Activated T-helper 17 cell treated with anti-CD3 and anti-CD28 coated beads, Interleukin-2, amount 50 U/mL, for 72 hours (primary cell): ENCODE measurements at regions not wholly inside any gene's neighbourhood (a gene's known extent, or its start where the extent isn't known, plus 50 kb on each side); places are given as distances from the start of the nearest gene placed in this dataset.

Experiments used
- ATAC-seq: fragments of 150-1000 bp; cut with Tn5 transposase; replicated peaks from 2 replicates; pipeline ENCODE4 v1.10.0; 2021; ENCODE audit warnings: mild to moderate bottlenecking, moderate library complexity
- H3K27ac Mint-ChIP-seq: one replicate; pipeline ENCODE4 v1.8.0; 2022; ENCODE audit warnings: mixed read lengths
- H3K27me3 Mint-ChIP-seq: one replicate; pipeline ENCODE4 v1.8.0; 2022; ENCODE audit warnings: mixed read lengths
- H3K36me3 Mint-ChIP-seq: one replicate; pipeline ENCODE4 v1.8.0; 2022; ENCODE audit warnings: low read depth, mild to moderate bottlenecking, mixed read lengths
- H3K4me1 Mint-ChIP-seq: one replicate; pipeline ENCODE4 v1.8.0; 2022; ENCODE audit warnings: mixed read lengths
- H3K4me3 Mint-ChIP-seq: one replicate; pipeline ENCODE4 v1.8.0; 2022; ENCODE audit warnings: mild to moderate bottlenecking, mixed read lengths
- H3K9me3 Mint-ChIP-seq: one replicate; pipeline ENCODE4 v1.8.0; 2022; ENCODE audit warnings: mixed read lengths

DNA sequence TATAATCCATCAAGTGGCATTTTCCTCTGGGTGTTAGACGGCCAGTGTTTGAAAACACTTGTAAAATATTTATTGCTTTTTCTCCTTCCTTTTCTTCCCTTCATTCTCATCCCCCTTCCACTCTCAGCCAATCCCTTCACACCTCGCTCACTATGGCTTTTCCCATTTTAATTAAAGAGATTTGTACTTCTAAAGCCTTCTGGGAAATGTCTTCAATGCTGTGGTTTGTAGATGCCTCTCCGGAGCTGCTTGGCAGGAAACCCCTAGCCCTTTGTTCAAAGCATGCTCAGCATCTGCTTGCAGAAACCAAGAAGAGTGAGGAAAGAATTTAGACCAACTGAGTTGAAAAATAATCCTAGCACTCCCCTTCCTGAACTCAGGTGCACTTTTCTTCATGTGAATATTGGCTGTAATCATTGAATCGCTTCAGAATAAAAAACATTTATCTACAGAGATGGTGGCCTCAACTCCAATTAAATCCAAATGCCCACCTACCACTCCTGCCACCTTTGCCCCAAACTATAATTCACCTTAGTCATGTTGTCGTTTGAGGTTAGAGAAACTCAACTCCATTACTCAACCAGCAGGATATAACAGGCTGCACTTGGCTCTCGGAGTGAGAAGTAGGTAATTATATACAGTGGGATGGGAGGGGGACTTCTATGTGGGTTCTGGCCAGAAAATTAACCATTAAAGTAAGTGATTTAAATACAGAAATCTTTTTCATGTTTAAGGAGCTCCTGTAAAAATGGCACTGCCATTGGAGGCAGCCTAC is 659.4 kb upstream of the CAMK1G start:
- no peak overlapping the region for H3K4me3 Mint-ChIP-seq
- H3K4me1 Mint-ChIP-seq, result no peaks in the 10 kb centered on the region
- H3K27ac Mint-ChIP-seq, result no peak overlapping the region
- no peak for ATAC-seq
- H3K9me3 Mint-ChIP-seq, result peaks cover 3% of the 10 kb centered on the region
- H3K27me3 Mint-ChIP-seq, result peaks cover 6% of the 10 kb centered on the region
- H3K36me3 Mint-ChIP-seq, result no peaks in the 10 kb centered on the region

DNA sequence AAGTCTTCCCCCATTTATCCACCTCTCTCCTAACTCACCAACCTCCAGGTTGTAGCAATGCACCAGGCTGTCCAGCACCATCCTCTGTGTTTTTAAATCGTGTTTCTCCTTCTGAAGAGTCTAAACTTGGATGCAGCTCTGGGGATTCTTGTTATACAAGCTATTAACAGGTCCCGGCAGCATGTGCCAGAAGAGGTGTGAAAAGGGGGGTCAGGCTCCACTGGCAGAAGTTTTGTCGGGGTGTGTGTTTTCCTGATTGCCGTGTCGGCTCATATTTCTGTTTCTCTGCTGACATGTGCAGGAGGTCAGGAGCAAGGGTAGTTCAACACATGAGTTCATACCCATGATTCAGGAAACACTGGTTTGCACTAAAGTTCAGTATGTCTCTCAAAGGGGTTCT is 658.6 kb upstream of the CAMK1G start:
- no peak for ATAC-seq
- H3K4me3 Mint-ChIP-seq, result no peak overlapping the region
- peaks cover 3% of the 10 kb centered on the region for H3K9me3 Mint-ChIP-seq
- no peak overlapping the region for H3K27ac Mint-ChIP-seq
- peaks cover 6% of the 10 kb centered on the region for H3K27me3 Mint-ChIP-seq
- H3K36me3 Mint-ChIP-seq, result no peaks in the 10 kb centered on the region
- no peaks in the 10 kb centered on the region for H3K4me1 Mint-ChIP-seq

DNA sequence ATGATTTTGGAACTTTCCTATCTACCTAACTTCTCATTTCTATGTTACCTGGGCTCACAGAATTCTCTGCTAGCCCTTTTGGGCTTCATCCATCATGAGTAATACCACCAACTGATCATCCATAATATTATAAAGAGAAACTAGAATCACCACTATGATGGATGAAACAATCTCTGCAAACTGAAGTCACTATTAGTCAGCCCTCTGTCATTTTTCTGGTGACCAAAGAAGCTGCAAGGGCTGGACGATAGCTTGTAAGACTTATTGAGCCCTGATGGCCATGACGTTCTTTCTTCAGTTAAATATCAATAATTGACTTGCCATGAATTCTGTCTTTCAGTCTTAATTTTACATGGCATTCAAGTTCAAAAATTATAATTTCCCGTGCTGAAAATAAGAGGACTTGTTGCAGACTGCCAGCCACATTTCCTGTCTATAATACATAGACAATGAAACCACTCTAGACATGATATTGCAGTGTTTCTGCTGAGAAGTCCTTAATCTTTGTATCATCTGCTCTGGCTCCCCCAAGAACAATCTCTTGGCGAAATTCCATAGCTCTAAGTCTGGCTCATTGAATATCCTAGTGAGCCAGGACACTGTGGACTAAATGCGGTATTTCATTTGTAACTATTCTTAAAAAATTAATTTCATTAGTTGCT is 655.0 kb upstream of the CAMK1G start:
- no peaks in the 10 kb centered on the region for H3K36me3 Mint-ChIP-seq
- H3K27me3 Mint-ChIP-seq, result peaks cover 13% of the 10 kb centered on the region
- no peak overlapping the region for H3K27ac Mint-ChIP-seq
- ATAC-seq, result no peak
- no peaks in the 10 kb centered on the region for H3K9me3 Mint-ChIP-seq
- H3K4me3 Mint-ChIP-seq, result no peak overlapping the region
- no peaks in the 10 kb centered on the region for H3K4me1 Mint-ChIP-seq

DNA sequence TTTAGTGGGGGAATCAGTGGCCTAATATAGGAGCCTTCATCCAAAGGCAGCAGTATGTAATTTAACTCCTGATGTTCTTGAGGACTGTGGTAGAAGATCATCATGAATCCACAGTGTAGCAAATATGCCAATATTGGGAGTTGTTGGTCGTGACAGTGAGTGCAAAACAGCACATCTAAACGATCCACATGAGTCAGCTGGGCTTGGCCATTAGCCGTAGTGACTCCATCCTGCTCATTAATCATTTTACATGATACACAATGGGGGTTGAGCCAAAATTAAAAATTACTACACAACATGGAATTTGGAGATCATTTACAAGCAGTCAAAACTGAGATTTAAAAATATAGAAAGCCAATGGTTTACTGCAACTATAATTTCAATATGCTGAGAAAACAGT is 653.9 kb upstream of the CAMK1G start:
- ATAC-seq, result no peak
- Mint-ChIP-seq H3K27ac (no peak overlapping the region), H3K27me3 (peaks cover 10% of the 10 kb centered on the region), H3K4me1 (no peaks in the 10 kb centered on the region), H3K9me3 (no peaks in the 10 kb centered on the region), H3K4me3 (no peak overlapping the region), H3K36me3 (no peaks in the 10 kb centered on the region)

DNA sequence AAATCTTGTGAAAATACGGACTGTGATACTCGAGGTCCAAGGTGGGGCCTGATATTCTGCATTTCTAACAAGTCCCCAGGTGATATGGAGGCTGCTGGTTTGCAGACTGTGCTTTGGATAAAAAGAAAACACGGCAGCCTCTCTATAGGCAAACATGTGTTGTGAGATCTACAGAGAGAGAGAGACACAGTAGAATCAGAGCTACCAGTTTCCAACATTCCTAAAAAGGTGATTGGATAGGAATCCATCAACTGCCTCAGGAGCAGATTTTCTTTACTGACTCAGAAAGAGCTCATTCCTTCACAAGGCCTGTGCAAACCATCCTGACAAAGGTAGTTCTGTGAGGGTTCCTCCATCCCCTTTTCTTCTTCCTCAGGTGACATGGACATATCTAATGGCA is 651.6 kb upstream of the CAMK1G start:
- no peak for ATAC-seq
- Mint-ChIP-seq H3K4me3 (no peak overlapping the region), H3K27ac (no peak overlapping the region), H3K27me3 (peaks cover 14% of the 10 kb centered on the region), H3K4me1 (no peaks in the 10 kb centered on the region), H3K36me3 (no peaks in the 10 kb centered on the region), H3K9me3 (peaks cover 3% of the 10 kb centered on the region)

DNA sequence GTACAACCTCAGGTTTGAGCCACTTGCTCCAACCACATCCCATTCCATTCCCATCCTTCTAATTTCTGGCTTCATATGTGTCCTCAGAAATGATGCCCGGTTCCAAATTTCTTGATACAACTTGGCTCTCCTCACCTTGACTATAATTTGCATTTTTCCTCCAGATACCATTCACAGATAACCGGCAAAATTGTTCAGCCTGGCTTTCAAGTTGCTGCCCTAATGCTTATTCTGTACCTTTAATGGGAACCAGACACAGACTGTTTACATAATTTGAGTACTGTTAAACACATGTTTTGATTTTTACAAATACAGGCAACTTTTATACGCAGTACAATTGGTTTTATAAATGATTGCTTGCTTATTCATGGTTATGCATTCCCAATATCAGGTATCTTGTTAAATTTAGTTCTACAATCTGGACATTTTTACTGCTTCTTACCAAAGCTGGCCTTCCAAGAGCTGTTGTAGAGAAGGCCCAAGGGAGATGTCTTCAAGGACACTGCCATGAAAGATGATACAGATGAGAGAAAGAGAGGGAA is 649.5 kb upstream of the CAMK1G start:
- Mint-ChIP-seq H3K9me3 (peaks cover 3% of the 10 kb centered on the region), H3K36me3 (no peaks in the 10 kb centered on the region), H3K27ac (no peak overlapping the region), H3K27me3 (peaks cover 14% of the 10 kb centered on the region), H3K4me1 (no peaks in the 10 kb centered on the region), H3K4me3 (no peak overlapping the region)
- ATAC-seq, result no peak

DNA sequence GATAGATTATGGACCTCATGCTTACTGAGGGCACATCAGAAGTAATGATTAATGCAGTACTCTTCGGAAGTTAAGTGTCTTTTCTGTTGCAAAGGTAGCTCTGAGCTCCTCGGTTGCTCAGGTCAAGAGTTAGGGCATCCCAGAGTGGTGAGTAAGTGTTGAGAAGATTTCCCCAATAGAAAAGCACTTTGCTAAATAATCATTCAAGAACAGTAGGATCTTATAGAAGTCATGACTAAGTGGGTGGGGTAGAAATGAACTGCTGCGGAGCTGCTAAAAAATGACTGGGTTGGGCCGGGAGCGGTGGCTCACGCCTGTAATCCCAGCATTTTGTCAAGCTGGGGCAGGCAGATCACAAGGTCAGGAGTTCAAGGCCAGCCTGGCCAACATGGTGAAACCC is 648.6 kb upstream of the CAMK1G start:
- Mint-ChIP-seq H3K27me3 (peaks cover 14% of the 10 kb centered on the region), H3K36me3 (no peaks in the 10 kb centered on the region), H3K27ac (no peak overlapping the region), H3K4me3 (no peak overlapping the region), H3K4me1 (no peaks in the 10 kb centered on the region), H3K9me3 (peaks cover 3% of the 10 kb centered on the region)
- ATAC-seq, result no peak

DNA sequence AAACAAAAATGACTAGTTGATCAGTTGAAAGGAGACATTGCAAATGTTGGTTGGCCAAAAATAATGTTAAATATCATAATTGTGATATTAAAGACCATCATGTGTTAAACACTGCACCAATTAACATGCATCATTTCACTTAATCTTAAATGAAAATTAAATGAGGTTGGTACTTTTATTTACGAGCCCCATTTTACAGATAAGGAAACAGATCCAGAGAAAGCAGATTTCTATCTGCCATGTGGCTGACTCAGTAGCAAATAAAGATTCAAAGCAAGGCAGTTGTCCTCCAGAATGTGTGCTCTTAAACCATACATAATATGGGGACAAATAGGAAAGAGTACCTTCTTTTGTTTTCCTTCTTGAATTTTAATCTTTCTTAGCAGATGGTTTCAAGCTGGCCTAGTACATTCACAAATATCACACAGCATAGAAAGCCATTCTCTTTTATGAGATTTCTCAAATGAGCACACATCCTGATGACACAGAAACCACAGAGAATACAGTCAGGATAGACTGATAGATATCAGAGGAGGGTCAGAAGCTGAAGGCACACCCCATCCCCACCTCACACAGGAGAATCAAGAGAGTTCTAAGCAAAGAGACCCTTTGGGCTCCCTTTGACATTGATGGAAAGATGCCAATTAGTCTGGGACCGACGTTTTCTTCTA is 647.9 kb upstream of the CAMK1G start:
- no peak overlapping the region for H3K4me3 Mint-ChIP-seq
- ATAC-seq, result no peak
- peaks cover 3% of the 10 kb centered on the region for H3K9me3 Mint-ChIP-seq
- H3K27ac Mint-ChIP-seq, result no peak overlapping the region
- H3K4me1 Mint-ChIP-seq, result no peaks in the 10 kb centered on the region
- peaks cover 13% of the 10 kb centered on the region for H3K27me3 Mint-ChIP-seq
- no peaks in the 10 kb centered on the region for H3K36me3 Mint-ChIP-seq

DNA sequence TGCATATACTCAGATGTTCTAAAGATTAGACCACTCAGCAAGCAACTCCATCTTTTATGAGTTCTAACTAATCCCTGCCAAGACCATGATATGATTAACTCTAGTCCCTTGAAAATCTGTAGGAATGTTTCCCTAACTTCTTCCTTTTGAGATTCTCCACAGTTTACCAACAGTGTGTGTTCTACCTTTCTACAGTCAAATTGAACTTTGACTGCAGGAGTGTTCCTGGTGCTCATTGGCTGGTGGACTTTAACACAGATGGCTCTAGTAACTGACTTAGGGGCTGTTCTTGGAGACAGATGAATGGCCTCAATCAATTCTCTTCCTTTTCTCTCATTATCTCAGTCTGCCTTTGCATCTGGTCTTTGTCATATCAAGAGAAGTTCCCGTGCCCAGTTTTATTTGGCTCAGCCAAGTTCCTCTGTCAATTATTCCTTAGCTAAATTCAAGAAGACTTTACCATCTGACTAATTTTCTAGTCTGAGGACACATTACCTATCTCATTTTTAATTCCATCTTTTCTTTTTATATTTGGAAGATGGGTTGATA is 643.9 kb upstream of the CAMK1G start:
- Mint-ChIP-seq H3K27ac (no peak overlapping the region), H3K36me3 (no peaks in the 10 kb centered on the region), H3K9me3 (peaks cover 3% of the 10 kb centered on the region), H3K27me3 (peaks cover 17% of the 10 kb centered on the region), H3K4me1 (no peaks in the 10 kb centered on the region), H3K4me3 (no peak overlapping the region)
- no peak for ATAC-seq

DNA sequence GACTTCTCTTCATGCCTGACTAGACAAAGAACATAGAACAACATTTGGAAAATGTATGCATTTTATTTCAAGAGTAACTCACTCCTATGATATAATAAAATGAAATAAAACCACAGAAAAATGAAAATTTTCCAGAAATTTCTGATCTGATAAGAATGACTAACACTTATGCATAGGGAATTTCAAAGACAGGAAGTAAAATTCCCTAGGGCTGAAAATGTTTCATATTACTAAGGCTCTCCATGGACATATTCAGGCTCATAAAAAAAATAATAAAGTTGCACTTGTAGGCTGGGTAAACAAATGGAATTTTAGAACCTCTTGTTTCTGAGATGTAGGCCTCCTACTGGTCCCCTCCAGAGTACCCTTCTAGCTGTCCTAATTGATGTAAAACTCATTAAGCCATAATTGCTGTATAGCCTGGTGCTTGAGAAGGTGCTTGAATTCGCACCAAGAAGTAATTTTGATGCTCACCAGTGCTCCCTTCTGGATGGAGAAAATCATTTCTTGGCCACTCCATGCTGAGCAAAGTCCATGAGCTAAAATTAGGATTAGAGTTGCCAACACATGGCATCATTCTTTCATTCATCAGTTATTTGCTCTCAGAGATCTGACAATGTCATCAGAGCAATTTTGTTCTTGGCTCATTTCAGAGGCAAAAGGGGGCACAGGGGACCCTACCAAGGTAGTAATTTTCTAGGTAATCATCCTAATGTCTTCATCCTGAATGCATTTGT is 641.0 kb upstream of the CAMK1G start:
- H3K9me3 Mint-ChIP-seq, result no peaks in the 10 kb centered on the region
- H3K4me1 Mint-ChIP-seq, result no peaks in the 10 kb centered on the region
- ATAC-seq, result no peak
- no peak overlapping the region for H3K27ac Mint-ChIP-seq
- no peaks in the 10 kb centered on the region for H3K36me3 Mint-ChIP-seq
- no peak overlapping the region for H3K4me3 Mint-ChIP-seq
- H3K27me3 Mint-ChIP-seq, result peaks cover 21% of the 10 kb centered on the region

DNA sequence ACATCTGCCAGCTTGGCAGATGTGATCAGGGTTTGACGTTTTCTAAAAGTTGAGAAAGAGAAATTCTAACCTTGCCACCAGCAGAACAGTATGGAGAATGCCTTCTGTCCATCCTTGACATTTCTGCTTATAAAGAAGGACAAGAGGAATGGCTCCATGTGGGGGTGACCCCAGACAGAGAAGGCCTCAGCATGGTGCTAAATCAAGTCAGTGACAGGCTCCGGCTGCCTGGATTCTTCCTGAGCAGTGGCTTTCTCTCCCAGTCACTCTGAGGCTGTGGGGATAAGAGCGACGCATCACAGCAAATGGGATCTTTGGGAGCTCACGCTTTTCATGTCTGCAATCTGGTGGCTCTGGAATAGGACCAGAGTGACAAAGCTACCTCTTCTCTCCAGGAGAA is 640.2 kb upstream of the CAMK1G start:
- Mint-ChIP-seq H3K9me3 (no peaks in the 10 kb centered on the region), H3K4me3 (no peak overlapping the region), H3K27ac (no peak overlapping the region), H3K36me3 (no peaks in the 10 kb centered on the region), H3K27me3 (peaks cover 25% of the 10 kb centered on the region), H3K4me1 (no peaks in the 10 kb centered on the region)
- no peak for ATAC-seq

DNA sequence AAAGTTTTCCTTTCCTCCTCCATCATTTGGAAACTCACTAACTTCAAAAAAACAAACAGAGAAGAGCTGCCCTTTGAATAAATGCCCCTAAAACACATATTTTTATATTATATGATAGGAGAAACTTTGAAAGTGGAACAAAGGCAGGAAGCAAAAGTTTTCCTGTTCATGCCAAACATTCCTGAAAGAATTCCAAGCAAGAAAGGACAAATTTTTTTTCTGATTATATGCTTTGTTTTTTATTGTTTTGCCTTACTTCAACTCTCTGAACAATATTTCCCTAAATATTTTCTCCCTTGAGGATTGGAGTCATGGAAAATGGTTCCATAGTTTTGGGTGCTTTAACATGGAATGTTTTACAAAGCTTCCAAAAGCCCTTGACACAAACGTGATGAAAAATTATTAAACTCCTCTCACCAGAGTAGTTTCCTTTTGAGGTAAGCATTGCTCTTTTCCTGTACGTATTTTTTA is 638.5 kb upstream of the CAMK1G start:
- Mint-ChIP-seq H3K27me3 (peaks cover 27% of the 10 kb centered on the region), H3K36me3 (no peaks in the 10 kb centered on the region), H3K9me3 (no peaks in the 10 kb centered on the region), H3K4me3 (no peak overlapping the region), H3K4me1 (no peaks in the 10 kb centered on the region), H3K27ac (no peak overlapping the region)
- ATAC-seq, result no peak

DNA sequence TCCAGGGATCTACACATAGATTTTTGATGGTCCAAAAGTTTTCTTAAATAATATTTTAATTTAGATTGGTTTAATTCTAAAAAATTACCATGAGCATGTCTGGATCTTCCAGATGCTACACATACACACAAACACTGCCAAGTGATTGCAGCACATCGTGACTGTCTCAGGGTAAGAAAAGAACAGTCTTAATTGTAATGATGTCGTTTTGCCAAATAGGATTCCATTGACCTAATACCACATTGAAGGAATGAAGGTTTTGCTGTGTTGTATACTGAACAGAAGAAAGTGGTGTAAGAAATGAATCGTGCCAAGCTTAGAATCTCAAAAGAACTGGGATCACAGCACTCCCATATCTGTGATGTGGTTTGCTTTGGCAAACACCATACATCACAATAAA is 633.3 kb upstream of the CAMK1G start:
- Mint-ChIP-seq H3K9me3 (peaks cover 3% of the 10 kb centered on the region), H3K27ac (no peak overlapping the region), H3K4me1 (no peaks in the 10 kb centered on the region), H3K27me3 (peaks cover 18% of the 10 kb centered on the region), H3K36me3 (no peaks in the 10 kb centered on the region), H3K4me3 (no peak overlapping the region)
- no peak for ATAC-seq

DNA sequence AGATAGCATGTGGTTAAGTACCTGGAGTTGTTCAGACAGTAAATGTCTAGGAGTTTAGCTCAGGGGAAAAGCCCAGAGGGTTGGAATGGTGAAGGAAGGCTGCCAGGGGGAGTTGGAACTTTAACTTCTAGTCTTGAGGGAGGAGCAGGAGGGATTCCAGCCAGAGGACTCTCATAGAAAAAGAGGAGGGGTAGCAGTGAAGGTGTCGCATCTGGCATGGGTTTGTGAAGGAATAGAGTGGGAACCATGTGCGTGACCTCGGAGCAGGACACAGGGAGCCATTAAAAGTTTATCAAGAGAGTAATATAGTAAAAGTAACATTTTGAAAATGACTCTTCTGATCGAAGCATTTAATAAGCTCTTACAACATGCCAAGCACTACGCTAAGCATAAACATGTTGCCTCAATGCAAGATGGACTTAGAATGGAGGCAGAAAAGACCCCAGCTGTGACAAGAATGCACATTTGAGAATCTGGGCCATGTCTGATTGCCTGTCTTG is 632.4 kb upstream of the CAMK1G start:
- no peak overlapping the region for H3K27ac Mint-ChIP-seq
- no peak for ATAC-seq

More for the DNA sequence above, 632.4 kb upstream of the CAMK1G start:
- no peaks in the 10 kb centered on the region for H3K4me1 Mint-ChIP-seq
- H3K4me3 Mint-ChIP-seq, result no peak overlapping the region
- H3K27me3 Mint-ChIP-seq, result peaks cover 16% of the 10 kb centered on the region
- H3K36me3 Mint-ChIP-seq, result no peaks in the 10 kb centered on the region
- H3K9me3 Mint-ChIP-seq, result peaks cover 5% of the 10 kb centered on the region
